IMR-90 (cell line): ENCODE measurements at regions not wholly inside any gene's neighbourhood (a gene's known extent, or its start where the extent isn't known, plus 50 kb on each side); places are given as distances from the start of the nearest gene placed in this dataset.

Experiments
- ATAC-seq: fragments of 200-7000 bp; cut with Tn5 transposase; 2 replicates; pipeline ENCODE4 v1.9.1; 2020; ENCODE audit warnings: low read depth, mild to moderate bottlenecking, moderate library complexity
- BruUV-seq: library from RNA; stranded (reverse); fragments of 400-500 nt; replicated peaks from 2 replicates; lab custom pipeline; 2021; lab: Mats Ljungman, UMichigan
- CTCF ChIA-PET: fragments of 300-600 bp; formaldehyde crosslinking; extraction: SDS; loops from one replicate; lab custom pipeline; 2021; ENCODE audit warnings: antibody characterized with exemption; lab: Yijun Ruan, JAX
- POLR2A ChIA-PET: fragments of 300-600 bp; sonication (Branson Sonifier 250); formaldehyde crosslinking; loops from one replicate; lab custom pipeline; 2022; ENCODE audit warnings: antibody characterized with exemption; ENCODE audit not compliant: unreplicated experiment; lab: Charles Lee
- DNase-seq: peaks from one replicate; pipeline ENCODE4 v3.0.0; 2013
- H2AFZ ChIP-seq: replicated peaks from 2 replicates; pipeline ENCODE3; 2013; ENCODE audit warnings: low read length, mild to moderate bottlenecking; ENCODE audit not compliant: poor library complexity
- H2AK5ac ChIP-seq: 2 replicates; pipeline ENCODE4 v1.6.1; 2013; ENCODE audit warnings: low read depth, low read length, inconsistent platforms
- H2AK9ac ChIP-seq: replicated peaks from 2 replicates; pipeline ENCODE3; 2013; ENCODE audit warnings: mild to moderate bottlenecking, low read depth, low read length, moderate library complexity; ENCODE audit not compliant: poor library complexity
- H2BK120ac ChIP-seq: 2 replicates; pipeline ENCODE4 v1.6.1; 2013; ENCODE audit warnings: low read depth, low read length, inconsistent platforms
- H2BK15ac ChIP-seq: 3 replicates; pipeline ENCODE4 v1.6.1; 2013; ENCODE audit warnings: low read depth, low read length, inconsistent platforms
- H2BK20ac ChIP-seq: 2 replicates; pipeline ENCODE4 v1.6.1; 2013; ENCODE audit warnings: low read depth, mild to moderate bottlenecking, inconsistent platforms, low read length, moderate library complexity
- H2BK5ac ChIP-seq: 2 replicates; pipeline ENCODE4 v1.6.1; 2013; ENCODE audit warnings: mild to moderate bottlenecking, low read depth, low read length, inconsistent platforms; ENCODE audit not compliant: poor library complexity, severe bottlenecking
- H3K14ac ChIP-seq: replicated peaks from 2 replicates; pipeline ENCODE4 v1.6.1; 2013; ENCODE audit warnings: low read depth, low read length, inconsistent platforms
- H3K18ac ChIP-seq: 2 replicates; pipeline ENCODE4 v1.6.1; 2013; ENCODE audit warnings: low read depth, low read length, control low read depth
- H3K23ac ChIP-seq: 2 replicates; pipeline ENCODE4 v1.6.1; 2013; ENCODE audit warnings: low read depth, low read length, inconsistent platforms
- H3K27ac ChIP-seq: 2 replicates; pipeline ENCODE4 v1.5.1; 2013; ENCODE audit warnings: mild to moderate bottlenecking, control low read depth, low read length; ENCODE audit not compliant: insufficient read depth
- H3K27me3 ChIP-seq: 2 replicates; pipeline ENCODE4 v1.6.1; 2013; ENCODE audit warnings: low read length; ENCODE audit not compliant: control insufficient read depth, insufficient read depth
- H3K36me3 ChIP-seq: 2 replicates; pipeline ENCODE4 v1.6.1; 2013; ENCODE audit warnings: low read length, mixed read lengths; ENCODE audit not compliant: control insufficient read depth, insufficient read depth
- H3K4ac ChIP-seq: 2 replicates; pipeline ENCODE4 v1.6.1; 2013; ENCODE audit warnings: low read depth, low read length, inconsistent platforms
- H3K4me1 ChIP-seq: 2 replicates; pipeline ENCODE4 v1.6.1; 2013; ENCODE audit warnings: low read length, mixed read lengths; ENCODE audit not compliant: control insufficient read depth, insufficient read depth
- H3K4me2 ChIP-seq: 2 replicates; pipeline ENCODE4 v1.6.1; 2013; ENCODE audit warnings: low read depth, mild to moderate bottlenecking, control low read depth, low read length, moderate library complexity
- H3K4me3 ChIP-seq: 2 replicates; pipeline ENCODE4 v1.5.1; 2013; ENCODE audit warnings: low read depth, mild to moderate bottlenecking, control low read depth, low read length, moderate library complexity; ENCODE audit not compliant: insufficient read depth
- H3K56ac ChIP-seq: 2 replicates; pipeline ENCODE4 v1.6.1; 2013; ENCODE audit warnings: low read length, inconsistent platforms; ENCODE audit not compliant: insufficient read depth; ENCODE audit errors: extremely low read depth
- H3K79me1 ChIP-seq, 2 experiments: 2 replicates each; pipeline ENCODE4 v1.6.1; 2013; ENCODE audit warnings: low read length in 2 of 2, inconsistent platforms in 1 of 2, low read depth in 1 of 2
- H3K9ac ChIP-seq: 2 replicates; pipeline ENCODE4 v1.6.1; 2013; ENCODE audit warnings: low read depth, low read length, control low read depth
- H3K9me1 ChIP-seq: 2 replicates; pipeline ENCODE4 v1.6.1; 2013; ENCODE audit warnings: low read length, inconsistent platforms; ENCODE audit not compliant: insufficient read depth
- H3K9me3 ChIP-seq: 2 replicates; pipeline ENCODE4 v1.6.1; 2013; ENCODE audit warnings: low read length; ENCODE audit not compliant: control insufficient read depth, insufficient read depth
- H4K20me1 ChIP-seq: 2 replicates; pipeline ENCODE4 v1.6.1; 2013; ENCODE audit warnings: low read length, inconsistent platforms; ENCODE audit not compliant: insufficient read depth
- H4K5ac ChIP-seq: 2 replicates; pipeline ENCODE4 v1.6.1; 2013; ENCODE audit warnings: mild to moderate bottlenecking, low read depth, low read length, control low read depth
- H4K8ac ChIP-seq, 2 experiments: 2 replicates each; pipeline ENCODE4 v1.6.1; 2013; ENCODE audit warnings: low read depth in 2 of 2, low read length in 2 of 2, control low read depth in 1 of 2, inconsistent platforms in 1 of 2
- H4K91ac ChIP-seq: 2 replicates; pipeline ENCODE4 v1.6.1; 2013; ENCODE audit warnings: low read depth, low read length, inconsistent platforms; ENCODE audit not compliant: insufficient read depth
- BHLHE40 ChIP-seq: fragments of 150-350 bp; IDR thresholded peaks from 2 replicates; pipeline ENCODE4 v1.6.1; 2016; ENCODE audit warnings: mild to moderate bottlenecking, low read depth, low read length
- CTCF ChIP-seq: conservative IDR thresholded peaks from 2 replicates; pipeline ENCODE4 v1.5.1; 2012; ENCODE audit warnings: mild to moderate bottlenecking, low read depth, low read length, improper control_type of control experiment
- ELK1 ChIP-seq: fragments of 150-350 bp; IDR thresholded peaks from 2 replicates; pipeline ENCODE4 v1.6.1; 2016; ENCODE audit warnings: low read depth, mild to moderate bottlenecking, low read length, moderate library complexity, borderline replicate concordance
- FOS ChIP-seq: fragments of 150-350 bp; IDR thresholded peaks from 2 replicates; pipeline ENCODE4 v1.6.1; 2016; ENCODE audit warnings: low read depth, low read length
- MAFK ChIP-seq: IDR thresholded peaks from 2 replicates; pipeline ENCODE4 v1.6.1; 2012; ENCODE audit warnings: low read depth, low read length, improper control_type of control experiment
- MAZ ChIP-seq: IDR thresholded peaks from 2 replicates; pipeline ENCODE4 v1.6.1; 2012; ENCODE audit warnings: low read depth, mild to moderate bottlenecking, low read length, improper control_type of control experiment, moderate library complexity, borderline replicate concordance
- MXI1 ChIP-seq: IDR thresholded peaks from 2 replicates; pipeline ENCODE4 v1.6.1; 2012; ENCODE audit warnings: low read depth, mild to moderate bottlenecking, low read length, moderate library complexity, borderline replicate concordance
- NFE2L2 ChIP-seq: fragments of 150-350 bp; IDR thresholded peaks from 2 replicates; pipeline ENCODE4 v1.6.1; 2016; ENCODE audit warnings: low read depth, mild to moderate bottlenecking, low read length
- POLR2A ChIP-seq: IDR thresholded peaks from 2 replicates; pipeline ENCODE4 v1.6.1; 2012; ENCODE audit warnings: mild to moderate bottlenecking, low read depth, low read length
- RAD21 ChIP-seq: IDR thresholded peaks from 2 replicates; pipeline ENCODE4 v1.6.1; 2012; ENCODE audit warnings: low read length, improper control_type of control experiment
- RCOR1 ChIP-seq: IDR thresholded peaks from 2 replicates; pipeline ENCODE4 v1.6.1; 2012; ENCODE audit warnings: mild to moderate bottlenecking, low read length, improper control_type of control experiment; ENCODE audit not compliant: insufficient replicate concordance
- RFX5 ChIP-seq: IDR thresholded peaks from 2 replicates; pipeline ENCODE4 v1.8.0; 2012; ENCODE audit warnings: low read depth, mild to moderate bottlenecking, low read length, moderate library complexity
- WGBS, 2 experiments: methylation state at CpG; one replicate each; pipeline versions ENCODE4 v1.1.5 to v1.1.7; 2013; ENCODE audit warnings: missing lambda C conversion rate in 2 of 2; ENCODE audit not compliant: insufficient read length in 1 of 2; ENCODE audit errors: extremely low coverage in 2 of 2; 5-methylcytosine and 5-hydroxymethylcytosine counted together
- dilution Hi-C: fragments of 300-500 bp; cut with HindIII; formaldehyde crosslinking; loops from one replicate; pipeline ENCODE4 v1.14.3; 2018; ENCODE audit warnings: low sequenced_read_pairs; ENCODE audit not compliant: unreplicated experiment
- in situ Hi-C: fragments of 300-500 bp; cut with MboI; formaldehyde crosslinking; loops from 3 replicates; pipeline ENCODE4 v1.14.3; 2019; ENCODE audit warnings: low sequenced_read_pairs, inconsistent platforms, mixed read lengths
- intact Hi-C: fragments of 100-400 bp; cut with micrococcal nuclease; formaldehyde crosslinking; loops from 2 replicates; pipeline ENCODE4 v1.10.0; 2022

GRCh38 chr16:77069929-77070328 is 121.1 kb upstream of the MON1B start:
- ATAC-seq (no peak), DNase-seq (no peak)
- no peak overlapping the region for H3K4me2 ChIP-seq
- H3K4me1 ChIP-seq = no peaks in the 10 kb centered on the region
- no peak overlapping the region for H3K56ac ChIP-seq
- no peak overlapping the region for H2BK5ac ChIP-seq
- H3K4me3 ChIP-seq = no peak overlapping the region
- H4K5ac ChIP-seq = no peak overlapping the region
- no peaks in the 10 kb centered on the region for H3K27me3 ChIP-seq
- no peak overlapping the region for H2AFZ ChIP-seq
- peaks cover 4% of the 10 kb centered on the region; the same call in 1 of the 2 replicates for H3K9me3 ChIP-seq
- no peak overlapping the region for H4K91ac ChIP-seq
- ChIA-PET CTCF (no interaction called here), POLR2A (no interaction called here)
- dilution Hi-C loops = no loop called here
- H3K23ac ChIP-seq = no peak overlapping the region
- H3K9me1 ChIP-seq = no peaks in the 10 kb centered on the region
- no peak overlapping the region for H2BK20ac ChIP-seq
- no peak overlapping the region for H3K4ac ChIP-seq
- no peak overlapping the region for H3K27ac ChIP-seq
- BruUV-seq = no TSS peak
- no peak overlapping the region for H4K8ac ChIP-seq
- H2AK5ac ChIP-seq = no peak overlapping the region
- no peak for TF ChIP-seq POLR2A
- TF ChIP-seq ELK1 = no peak
- no peak for TF ChIP-seq RCOR1
- TF ChIP-seq FOS = no peak
- TF ChIP-seq BHLHE40 = no peak
- TF ChIP-seq RAD21 = no peak
- no peak for TF ChIP-seq RFX5
- TF ChIP-seq MAZ = no peak
- TF ChIP-seq MXI1 = no peak
- TF ChIP-seq CTCF = no peak
- no peak for TF ChIP-seq MAFK
- no peak for TF ChIP-seq NFE2L2
- no CpG with 5 or more reads among the region's 2 CpGs for whole genome bisulfite sequencing, 2 experiments
- no peak overlapping the region for H3K9ac ChIP-seq
- no peak overlapping the region for H2AK9ac ChIP-seq
- H2BK120ac ChIP-seq = no peak overlapping the region
- H3K14ac ChIP-seq = no peak overlapping the region
- no peak overlapping the region for H3K18ac ChIP-seq
- H3K79me1 ChIP-seq = no peaks in the 10 kb centered on the region
- in situ Hi-C loops = no loop called here
- intact Hi-C loops = no loop called here
- no peaks in the 10 kb centered on the region for H4K20me1 ChIP-seq
- no peaks in the 10 kb centered on the region for H3K36me3 ChIP-seq
- no peak overlapping the region for H2BK15ac ChIP-seq
